IPS-15b (cell line): ENCODE measurements at regions not wholly inside any gene's neighbourhood (a gene's known extent, or its start where the extent isn't known, plus 50 kb on each side); places are given as distances from the start of the nearest gene placed in this dataset.

Experiments
- H3K27me3 ChIP-seq: one replicate; pipeline ENCODE4 v1.6.1; 2013; ENCODE audit warnings: low read length; ENCODE audit not compliant: control insufficient read depth, insufficient read depth
- H3K36me3 ChIP-seq: one replicate; pipeline ENCODE4 v1.6.1; 2013; ENCODE audit warnings: low read length; ENCODE audit not compliant: control insufficient read depth, insufficient read depth
- H3K4me1 ChIP-seq: one replicate; pipeline ENCODE4 v1.6.1; 2013; ENCODE audit warnings: mild to moderate bottlenecking, low read length; ENCODE audit not compliant: control insufficient read depth, insufficient read depth
- H3K4me3 ChIP-seq: one replicate; pipeline ENCODE4 v1.5.1; 2013; ENCODE audit warnings: low read depth, low read length
- H3K9ac ChIP-seq: one replicate; pipeline ENCODE4 v1.6.1; 2013; ENCODE audit warnings: low read depth, mild to moderate bottlenecking, low read length
- H3K9me3 ChIP-seq: one replicate; pipeline ENCODE4 v1.6.1; 2013; ENCODE audit warnings: mild to moderate bottlenecking, low read length; ENCODE audit not compliant: control insufficient read depth, insufficient read depth

DNA sequence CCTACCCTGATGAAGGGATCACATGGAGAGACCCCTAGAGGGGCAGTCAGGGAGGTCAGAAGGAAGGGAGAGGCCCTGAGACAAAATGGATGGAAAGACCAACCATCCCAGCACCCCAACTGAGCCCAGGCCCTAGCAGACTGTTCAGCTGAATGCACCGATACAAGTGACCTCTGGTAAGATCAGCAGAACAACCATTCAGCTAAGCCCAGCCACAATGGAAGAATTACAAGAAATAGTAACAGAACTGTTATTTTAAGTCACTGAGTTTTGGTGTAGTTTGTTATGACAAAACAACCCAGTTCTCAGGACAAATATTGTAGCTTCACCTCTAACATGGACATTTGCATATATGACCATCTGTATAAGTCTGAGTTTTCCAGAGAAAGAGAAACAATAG, 210.4 kb upstream of the SVIL start:
- no peaks in the 10 kb centered on the region for H3K27me3 ChIP-seq
- no peak overlapping the region for H3K9ac ChIP-seq
- no peaks in the 10 kb centered on the region for H3K36me3 ChIP-seq
- H3K9me3 ChIP-seq, result no peaks in the 10 kb centered on the region
- H3K4me3 ChIP-seq, result no peak overlapping the region
- no peaks in the 10 kb centered on the region for H3K4me1 ChIP-seq

DNA sequence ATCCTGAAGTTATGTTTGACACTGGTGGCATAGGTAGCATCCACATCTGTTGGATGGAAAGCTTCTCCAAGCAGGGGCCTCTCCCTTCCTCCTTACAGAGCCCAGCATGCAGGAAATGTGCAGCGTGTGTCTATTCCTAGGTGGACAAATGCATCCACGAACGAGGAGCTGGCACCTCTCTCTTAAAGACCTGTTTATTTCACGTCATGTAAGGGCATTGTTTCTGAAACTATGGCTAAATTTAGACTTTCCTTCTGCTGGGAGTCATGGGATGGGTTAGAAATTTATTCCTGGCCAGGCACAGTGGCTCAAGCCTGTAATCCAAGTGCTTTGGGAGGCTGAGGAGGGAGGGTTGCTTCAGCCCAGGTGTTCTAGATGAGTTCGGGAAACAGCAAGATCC, 208.4 kb upstream of the SVIL start:
- H3K9ac ChIP-seq, result no peak overlapping the region
- H3K36me3 ChIP-seq, result no peaks in the 10 kb centered on the region
- H3K9me3 ChIP-seq, result no peaks in the 10 kb centered on the region
- H3K4me3 ChIP-seq, result no peak overlapping the region
- H3K27me3 ChIP-seq, result no peaks in the 10 kb centered on the region
- no peaks in the 10 kb centered on the region for H3K4me1 ChIP-seq

DNA sequence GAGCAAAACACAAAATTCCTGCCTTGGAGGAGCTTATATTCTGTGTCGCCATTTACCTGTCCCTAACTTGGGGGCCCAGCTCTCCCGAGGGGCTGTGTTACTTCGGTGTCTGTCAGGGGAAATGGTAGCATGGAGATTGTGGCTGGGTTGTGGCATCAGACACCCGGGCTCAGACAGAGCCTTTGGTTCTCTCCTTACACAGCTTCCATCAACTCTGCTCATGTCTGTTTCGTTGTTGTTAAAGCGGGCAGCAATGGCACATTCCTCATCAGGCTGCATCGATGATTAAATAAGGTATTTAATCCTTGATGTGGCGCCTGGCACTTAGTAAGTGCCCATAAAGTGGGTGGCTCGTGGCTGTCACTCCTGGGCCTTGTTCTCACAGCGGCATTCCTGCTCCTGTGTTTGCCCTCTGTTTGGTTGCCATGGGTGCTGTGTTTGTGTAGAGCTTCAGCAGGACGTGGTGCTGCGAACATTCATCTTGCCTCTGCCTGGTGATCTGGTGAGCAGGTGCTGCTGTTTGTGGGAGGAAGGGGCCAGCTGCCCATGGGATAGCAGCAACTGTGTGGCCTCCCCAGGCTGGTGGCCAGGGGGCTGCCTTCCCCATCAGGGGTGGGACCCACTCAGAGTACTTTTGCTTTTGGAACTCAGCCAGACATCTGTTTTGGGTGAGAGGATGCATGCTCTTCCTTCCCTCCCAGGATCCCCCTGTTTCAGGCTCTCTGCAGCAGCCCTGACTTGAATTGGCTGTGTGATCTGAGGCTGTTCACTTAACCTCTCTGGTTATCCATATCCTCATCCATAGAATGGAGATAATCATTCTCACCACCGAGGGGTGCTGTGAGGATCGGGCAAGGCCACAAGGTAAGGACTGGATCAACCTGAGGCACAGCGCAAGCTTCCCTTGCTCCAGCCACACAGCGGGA, 207.2 kb upstream of the SVIL start:
- Histone ChIP-seq H3K9ac (no peak overlapping the region), H3K4me1 (no peaks in the 10 kb centered on the region), H3K36me3 (no peaks in the 10 kb centered on the region), H3K4me3 (no peak overlapping the region), H3K27me3 (no peaks in the 10 kb centered on the region), H3K9me3 (no peaks in the 10 kb centered on the region)

DNA sequence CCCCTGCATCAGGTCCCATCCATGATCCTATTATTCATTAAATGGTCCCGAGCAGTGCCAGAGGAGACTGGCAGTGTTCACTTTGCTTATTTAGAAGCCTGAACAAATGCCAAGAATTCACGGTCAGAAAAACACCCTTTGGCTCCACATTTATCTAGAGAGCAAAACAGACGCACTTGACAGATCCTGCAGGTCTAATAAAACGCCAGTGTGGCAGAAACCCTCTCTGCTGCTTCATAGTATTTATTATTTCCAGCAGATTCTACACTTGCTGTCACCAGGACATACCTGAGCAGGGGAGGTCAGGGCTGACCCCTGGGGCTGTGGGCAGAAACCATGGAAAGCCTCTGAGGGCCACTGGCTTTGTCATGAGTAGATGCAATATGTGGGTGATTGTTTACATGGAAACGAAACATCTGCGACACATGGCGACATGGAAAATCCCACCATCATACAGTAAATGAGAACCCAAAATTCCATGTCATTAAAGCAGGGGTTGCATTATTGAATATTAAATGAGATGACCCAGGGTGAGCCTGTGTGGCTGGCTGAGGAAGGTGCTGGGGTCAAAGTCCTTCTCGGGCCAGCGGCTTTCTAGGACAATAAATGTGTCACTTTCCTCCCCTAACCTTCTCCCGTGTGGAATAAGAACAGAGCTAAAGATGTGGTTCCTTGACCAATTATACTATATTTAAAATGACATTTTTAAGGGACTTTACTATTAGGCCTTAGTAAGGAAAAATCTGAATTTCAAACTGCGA, 205.9 kb upstream of the SVIL start:
- Histone ChIP-seq H3K9ac (no peak overlapping the region), H3K4me3 (no peak overlapping the region), H3K36me3 (no peaks in the 10 kb centered on the region), H3K27me3 (no peaks in the 10 kb centered on the region), H3K4me1 (no peaks in the 10 kb centered on the region), H3K9me3 (no peaks in the 10 kb centered on the region)

DNA sequence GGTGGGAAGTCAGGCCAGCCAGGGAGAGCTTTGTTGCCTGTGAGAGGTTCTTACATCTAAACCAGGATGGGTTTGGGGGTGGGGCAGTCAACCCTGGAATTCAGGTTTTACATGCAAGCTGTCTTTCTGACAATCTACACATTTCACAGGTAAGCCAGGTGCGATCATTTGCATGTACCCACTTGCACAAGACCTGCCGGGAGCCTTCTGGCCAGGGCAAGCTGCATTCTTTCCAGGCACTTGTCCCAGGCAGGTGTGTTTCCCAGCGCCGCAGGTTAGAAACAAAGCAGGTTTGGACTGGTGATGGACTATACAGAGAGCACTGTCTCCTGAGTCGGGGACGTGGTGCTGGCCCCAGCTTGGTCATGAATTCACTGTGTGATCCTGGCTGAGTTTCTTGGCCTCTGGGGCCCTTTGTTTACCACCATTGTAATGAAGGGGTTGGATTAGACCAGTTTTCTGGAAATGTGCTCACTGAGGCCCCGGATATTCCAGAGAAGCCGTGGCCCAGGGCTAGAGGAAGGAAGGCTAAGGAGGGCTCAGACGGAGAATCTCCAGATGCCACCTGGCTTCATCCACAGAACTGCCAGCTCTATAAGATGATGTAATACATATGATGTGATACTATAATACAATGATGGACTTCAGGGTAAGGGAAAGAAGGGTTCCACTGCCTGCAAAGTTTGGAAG, 205.2 kb upstream of the SVIL start:
- H3K27me3 ChIP-seq, result no peaks in the 10 kb centered on the region
- no peaks in the 10 kb centered on the region for H3K36me3 ChIP-seq
- no peak overlapping the region for H3K9ac ChIP-seq
- H3K4me1 ChIP-seq, result no peaks in the 10 kb centered on the region
- H3K9me3 ChIP-seq, result no peaks in the 10 kb centered on the region
- H3K4me3 ChIP-seq, result no peak overlapping the region

DNA sequence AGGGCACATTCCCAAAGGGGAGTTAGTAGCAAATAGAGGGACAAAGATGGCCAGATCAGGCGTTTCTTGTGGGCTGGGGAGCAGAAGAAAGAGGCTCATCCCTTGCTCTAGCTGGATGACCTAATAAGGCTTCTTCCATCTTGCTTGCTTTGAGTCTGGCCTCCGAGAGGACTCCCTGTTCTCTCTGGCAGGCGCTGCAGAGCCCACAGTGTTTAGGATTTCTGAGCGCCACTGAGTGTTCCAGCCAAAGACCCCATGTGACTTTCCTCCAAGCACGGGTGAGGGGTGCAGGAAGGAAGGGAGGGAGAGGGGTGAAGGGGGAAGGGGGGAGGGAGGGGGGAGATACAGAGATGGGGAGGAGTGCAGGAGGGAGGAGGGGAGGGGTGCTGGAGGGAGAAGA, 203.8 kb upstream of the SVIL start:
- Histone ChIP-seq H3K36me3 (no peaks in the 10 kb centered on the region), H3K9me3 (no peaks in the 10 kb centered on the region), H3K9ac (no peak overlapping the region), H3K27me3 (no peaks in the 10 kb centered on the region), H3K4me3 (no peak overlapping the region), H3K4me1 (no peaks in the 10 kb centered on the region)

DNA sequence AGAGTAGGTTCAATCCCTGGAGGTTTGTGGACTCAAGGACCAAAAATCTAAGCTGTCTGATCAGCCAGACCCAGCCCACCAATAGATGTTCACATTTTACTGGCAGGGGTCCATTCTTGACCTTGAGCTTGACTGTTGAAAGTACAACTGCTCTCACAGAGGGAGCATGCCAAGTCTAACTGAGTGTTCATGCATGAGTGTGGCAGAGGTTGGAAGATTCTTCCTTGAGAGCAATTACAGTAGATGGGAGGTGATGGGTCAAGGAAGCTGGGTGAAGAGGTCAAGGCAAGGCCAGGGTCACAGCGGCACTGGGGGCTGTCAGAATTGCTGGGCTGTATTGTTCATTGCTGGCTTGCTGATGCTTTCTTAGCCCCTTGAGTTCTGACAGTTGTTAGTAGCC, 202.8 kb upstream of the SVIL start:
- Histone ChIP-seq H3K4me3 (no peak overlapping the region), H3K9me3 (no peaks in the 10 kb centered on the region), H3K4me1 (no peaks in the 10 kb centered on the region), H3K9ac (no peak overlapping the region), H3K27me3 (no peaks in the 10 kb centered on the region), H3K36me3 (no peaks in the 10 kb centered on the region)

DNA sequence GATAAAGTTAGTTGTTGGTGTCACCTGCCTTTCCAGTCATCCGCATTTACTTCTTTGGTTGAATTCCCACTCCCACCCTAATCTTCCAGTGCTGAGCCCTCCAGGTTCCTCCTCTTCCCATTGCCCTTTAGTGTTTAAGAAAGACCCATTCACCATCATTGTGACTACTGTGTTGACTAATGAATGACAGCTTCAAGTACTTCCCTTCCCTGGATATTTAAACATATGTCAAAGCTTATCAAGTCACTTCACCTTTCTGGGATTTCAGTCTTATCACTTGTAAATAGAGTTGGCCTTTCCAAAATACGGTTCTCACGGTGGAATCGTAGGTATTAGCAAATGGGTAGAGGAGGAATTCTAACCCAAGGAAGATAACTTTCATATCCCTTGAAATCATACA, 201.6 kb upstream of the SVIL start:
- H3K9ac ChIP-seq, result no peak overlapping the region
- no peak overlapping the region for H3K4me3 ChIP-seq
- no peaks in the 10 kb centered on the region for H3K9me3 ChIP-seq
- H3K27me3 ChIP-seq, result no peaks in the 10 kb centered on the region
- no peaks in the 10 kb centered on the region for H3K36me3 ChIP-seq
- H3K4me1 ChIP-seq, result no peaks in the 10 kb centered on the region

DNA sequence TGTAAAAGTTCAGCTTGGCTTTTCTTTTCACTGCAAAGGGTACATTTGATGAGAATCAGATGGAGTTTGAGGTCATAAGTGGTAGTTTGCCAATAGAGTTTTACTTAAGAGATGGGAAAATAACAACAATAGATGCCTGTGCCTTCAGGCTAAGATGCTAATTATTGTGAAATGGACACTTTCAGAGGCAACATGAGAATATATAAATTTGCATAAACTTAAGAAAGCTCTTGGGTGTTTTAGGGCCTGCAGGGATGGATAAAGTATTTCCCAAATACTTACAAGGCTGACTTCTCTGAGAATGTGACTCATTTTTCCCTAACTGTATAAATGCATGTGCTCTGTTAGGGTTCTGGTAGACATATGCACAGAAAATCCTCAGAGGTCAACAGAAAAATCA, 200.3 kb upstream of the SVIL start:
- no peak overlapping the region for H3K4me3 ChIP-seq
- H3K36me3 ChIP-seq, result no peaks in the 10 kb centered on the region

DNA sequence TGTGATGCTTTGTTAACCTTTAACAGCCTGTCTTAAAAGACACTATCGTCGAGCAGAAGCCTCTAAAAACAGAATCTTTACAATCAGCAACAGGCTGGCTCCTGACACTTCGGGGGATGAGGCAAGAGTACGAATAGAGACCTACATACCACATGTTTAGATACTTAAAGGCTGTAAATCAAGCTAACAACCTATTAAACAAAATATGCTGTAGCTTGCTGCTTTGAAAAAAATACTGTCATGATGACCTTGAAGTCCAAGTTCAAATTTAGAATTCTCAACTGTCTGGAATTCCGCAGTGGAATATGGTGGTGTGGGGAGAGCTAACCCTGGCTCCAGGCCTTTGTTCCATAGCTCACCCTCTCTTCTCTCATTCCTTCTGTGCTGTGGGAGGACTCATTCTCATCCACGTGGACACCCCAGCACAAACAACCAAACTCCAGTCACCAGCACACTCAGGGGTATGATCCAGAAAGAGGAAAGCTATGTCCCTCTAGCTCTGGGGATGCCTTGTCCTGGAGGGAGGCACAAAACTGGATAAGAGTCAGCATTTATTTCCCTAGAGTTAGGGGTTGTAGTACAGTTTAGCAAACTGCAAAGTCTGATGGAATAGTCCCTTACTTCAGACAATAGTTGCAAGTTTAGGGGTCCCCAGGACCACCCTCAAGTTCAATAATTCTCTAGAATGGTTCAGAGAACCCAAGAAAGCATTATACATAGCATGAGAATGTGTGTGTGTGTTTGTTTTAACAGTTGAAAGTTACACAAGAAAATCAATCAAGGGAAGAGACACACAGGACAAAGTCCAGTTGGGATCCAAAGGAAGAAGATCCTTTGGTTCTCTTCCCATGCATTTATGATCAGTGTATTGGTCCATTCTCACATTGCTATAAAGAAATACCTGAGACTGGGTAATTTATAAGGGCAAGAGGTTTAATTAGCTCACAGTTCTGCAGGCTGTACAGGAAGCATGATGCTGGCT, 196.1 kb upstream of the SVIL start:
- H3K9ac ChIP-seq, result no peak overlapping the region
- no peaks in the 10 kb centered on the region for H3K9me3 ChIP-seq
- H3K36me3 ChIP-seq, result no peaks in the 10 kb centered on the region
- H3K27me3 ChIP-seq, result no peaks in the 10 kb centered on the region
- H3K4me1 ChIP-seq, result no peaks in the 10 kb centered on the region
- no peak overlapping the region for H3K4me3 ChIP-seq

More for the DNA sequence above, 200.3 kb upstream of the SVIL start:
- Histone ChIP-seq H3K9ac (no peak overlapping the region), H3K4me1 (no peaks in the 10 kb centered on the region), H3K9me3 (no peaks in the 10 kb centered on the region), H3K27me3 (no peaks in the 10 kb centered on the region)

DNA sequence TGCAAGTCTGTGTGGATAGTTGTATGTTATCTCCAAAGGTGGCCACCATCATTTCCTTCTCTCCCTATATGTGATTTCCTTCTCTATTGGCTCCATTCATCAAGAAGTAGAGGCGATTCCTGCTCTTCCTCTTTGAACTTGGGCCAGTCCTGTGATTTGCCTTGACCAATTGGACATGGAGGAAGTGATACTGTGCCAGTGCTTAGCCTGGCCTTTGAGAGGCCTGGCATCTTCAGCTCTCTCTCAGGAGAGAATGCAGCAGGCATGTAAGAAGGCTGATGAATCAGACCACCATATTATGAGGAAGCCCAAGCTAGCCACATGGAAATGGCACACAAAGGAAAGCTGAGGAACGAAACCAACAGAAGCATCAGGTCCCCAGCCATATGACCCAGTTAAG, 195.0 kb upstream of the SVIL start:
- Histone ChIP-seq H3K27me3 (no peaks in the 10 kb centered on the region), H3K36me3 (no peaks in the 10 kb centered on the region), H3K4me1 (no peaks in the 10 kb centered on the region), H3K4me3 (no peak overlapping the region), H3K9ac (no peak overlapping the region), H3K9me3 (no peaks in the 10 kb centered on the region)
